ENCODE measurements at regions not wholly inside any gene's neighbourhood (a gene's known extent, or its start where the extent isn't known, plus 50 kb on each side); places are given as distances from the start of the nearest gene placed in this dataset.

- TF ChIP-seq, protein P1, sequence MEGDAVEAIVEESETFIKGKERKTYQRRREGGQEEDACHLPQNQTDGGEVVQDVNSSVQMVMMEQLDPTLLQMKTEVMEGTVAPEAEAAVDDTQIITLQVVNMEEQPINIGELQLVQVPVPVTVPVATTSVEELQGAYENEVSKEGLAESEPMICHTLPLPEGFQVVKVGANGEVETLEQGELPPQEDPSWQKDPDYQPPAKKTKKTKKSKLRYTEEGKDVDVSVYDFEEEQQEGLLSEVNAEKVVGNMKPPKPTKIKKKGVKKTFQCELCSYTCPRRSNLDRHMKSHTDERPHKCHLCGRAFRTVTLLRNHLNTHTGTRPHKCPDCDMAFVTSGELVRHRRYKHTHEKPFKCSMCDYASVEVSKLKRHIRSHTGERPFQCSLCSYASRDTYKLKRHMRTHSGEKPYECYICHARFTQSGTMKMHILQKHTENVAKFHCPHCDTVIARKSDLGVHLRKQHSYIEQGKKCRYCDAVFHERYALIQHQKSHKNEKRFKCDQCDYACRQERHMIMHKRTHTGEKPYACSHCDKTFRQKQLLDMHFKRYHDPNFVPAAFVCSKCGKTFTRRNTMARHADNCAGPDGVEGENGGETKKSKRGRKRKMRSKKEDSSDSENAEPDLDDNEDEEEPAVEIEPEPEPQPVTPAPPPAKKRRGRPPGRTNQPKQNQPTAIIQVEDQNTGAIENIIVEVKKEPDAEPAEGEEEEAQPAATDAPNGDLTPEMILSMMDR (IDR thresholded peaks at IDR 0.05), result no peak
- TF ChIP-seq POLR2A (IDR thresholded peaks at IDR 0.05; ENCODE audit: low read depth) (no peak), EP300 (IDR thresholded peaks at IDR 0.05) (no peak)
Observed at GRCh38 chr4:153900426-153900825, 111.5 kb upstream of the SFRP2 start.
